DND-41 (cell line): ENCODE measurements at regions not wholly inside any gene's neighbourhood (a gene's known extent, or its start where the extent isn't known, plus 50 kb on each side); places are given as distances from the start of the nearest gene placed in this dataset.

ENCODE experiments used
- CTCF ChIP-seq: IDR thresholded peaks from 2 replicates; pipeline ENCODE4 v1.5.1; 2012; ENCODE audit warnings: borderline replicate concordance, low read length, moderate library complexity, mild to moderate bottlenecking; ENCODE audit not compliant: poor library complexity, severe bottlenecking; ENCODE audit errors: extremely low read depth
- EZH2 ChIP-seq: IDR thresholded peaks from 3 replicates; pipeline ENCODE4 v1.6.1; 2012; ENCODE audit warnings: borderline replicate concordance, low read depth, mild to moderate bottlenecking, moderate library complexity, low read length, inconsistent platforms; ENCODE audit not compliant: severe bottlenecking

DNA sequence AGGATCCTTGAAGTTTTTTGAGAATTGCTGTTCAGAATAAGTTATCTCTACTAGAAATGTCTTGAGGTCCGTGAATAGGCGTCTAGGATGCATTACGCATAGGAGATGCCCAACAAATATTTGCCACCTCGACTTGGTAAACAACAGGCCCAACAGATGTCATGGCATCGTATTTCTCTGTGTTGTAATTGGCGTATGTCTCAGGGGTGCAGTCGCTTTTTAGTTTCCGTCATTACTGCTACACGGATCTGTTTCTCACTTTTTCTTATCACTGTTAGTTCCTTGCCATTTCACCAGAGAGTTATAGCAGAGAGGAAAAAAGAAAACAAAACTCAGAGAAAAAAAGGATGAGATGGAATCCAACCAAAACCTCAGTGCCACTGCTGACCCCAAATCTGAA lies 73.0 kb upstream of the SFMBT2 start:
- TF ChIP-seq EZH2 (no peak), CTCF (no peak)
